ENCODE measurements at regions not wholly inside any gene's neighbourhood (a gene's known extent, or its start where the extent isn't known, plus 50 kb on each side); places are given as distances from the start of the nearest gene placed in this dataset.
"Not testable (repeated sequence)": the region's sequence is repeated elsewhere in the genome, so short reads cannot be mapped to it uniquely, and the experiment has no call there.

- POLR2A ChIA-PET (ENCODE audit: low non-redundant PET): no interaction called here
Measured at GRCh38 chr5:138677782-138678181, 75.4 kb upstream of the CTNNA1 start.

GRCh38 chr5:138676556-138677193 lies 76.5 kb upstream of the CTNNA1 start:
- no peak for DNase-seq (ENCODE audit: low spot score)
- POLR2A ChIA-PET (ENCODE audit: low non-redundant PET): no interaction called here
- no peak for TF ChIP-seq CTCF (conservative IDR thresholded peaks at IDR 0.05; ENCODE audit: low read depth)
- CTCF ChIA-PET: interaction anchor here (0.6 kb wide), 1 partner anchor 44 kb away, joined by 3 read pairs; no protein-coding TSS in a partner anchor
- H3K27ac ChIP-seq: no peak overlapping the region

More at GRCh38 chr5:138677782-138678181, 75.4 kb upstream of the CTNNA1 start:
- no peak for TF ChIP-seq CTCF (conservative IDR thresholded peaks at IDR 0.05; ENCODE audit: low read depth)
- no peak overlapping the region for H3K27ac ChIP-seq
- no peak for DNase-seq (ENCODE audit: low spot score)
- CTCF ChIA-PET: interaction anchor here (0.6 kb wide), 1 partner anchor 105 kb away, joined by 3 read pairs; no protein-coding TSS in a partner anchor

GRCh38 chr5:138676002-138676401 lies 77.2 kb upstream of the CTNNA1 start:
- no peak for TF ChIP-seq CTCF (conservative IDR thresholded peaks at IDR 0.05; ENCODE audit: low read depth)
- POLR2A ChIA-PET (ENCODE audit: low non-redundant PET): no interaction called here
- CTCF ChIA-PET: no interaction called here
- H3K27ac ChIP-seq: no peak overlapping the region
- no peak for DNase-seq (ENCODE audit: low spot score)

- CTCF ChIA-PET: interaction anchor here (0.6 kb wide), 3 partner anchors 87 to 604 kb away, joined by 3 read pairs; no protein-coding TSS in a partner anchor
- POLR2A ChIA-PET (ENCODE audit: low non-redundant PET): no interaction called here
- no peak for DNase-seq (ENCODE audit: low spot score)
- H3K27ac ChIP-seq: no peak overlapping the region
- no peak for TF ChIP-seq CTCF (conservative IDR thresholded peaks at IDR 0.05; ENCODE audit: low read depth)
Measured at GRCh38 chr5:138668451-138669380, 84.5 kb upstream of the CTNNA1 start.

- POLR2A ChIA-PET (ENCODE audit: low non-redundant PET); H3K27ac ChIP-seq; DNase-seq (ENCODE audit: low spot score): not testable (repeated sequence)
- CTCF ChIA-PET: interaction anchor here (0.6 kb wide), 2 partner anchors 88 to 603 kb away, joined by 3 read pairs; no protein-coding TSS in a partner anchor
Measured at GRCh38 chr5:138667782-138668331, 85.4 kb upstream of the CTNNA1 start.

- POLR2A ChIA-PET (ENCODE audit: low non-redundant PET): no interaction called here
- no peak for TF ChIP-seq CTCF (conservative IDR thresholded peaks at IDR 0.05; ENCODE audit: low read depth)
- DNase-seq (ENCODE audit: low spot score): no peak
- H3K27ac ChIP-seq: no peak overlapping the region
- CTCF ChIA-PET: interaction anchor here (1.0 to 1.1 kb wide), 2 partner anchors 13 to 100 kb away, joined by 3 to 4 read pairs; no protein-coding TSS in a partner anchor
Measured at GRCh38 chr5:138666226-138666742, 86.9 kb upstream of the CTNNA1 start.
